Omental fat pad (tissue), 3 donors: ENCODE measurements at regions not wholly inside any gene's neighbourhood (a gene's known extent, or its start where the extent isn't known, plus 50 kb on each side); places are given as distances from the start of the nearest gene placed in this dataset.

Experiments used
- ATAC-seq: fragments of 150-250 bp; one replicate; pipeline ENCODE4 v1.9.1; 2016; ENCODE audit warnings: mild to moderate bottlenecking, moderate library complexity; ENCODE audit not compliant: low FRiP score
- DNase-seq: peaks from one replicate; pipeline ENCODE4 v3.0.0-alpha.2; 2019; ENCODE audit warnings: low spot score
- TF ChIP-seq, protein P1 (sequence below), 3 donors: fragments of 450-650 bp; IDR thresholded peaks; one replicate each; pipeline ENCODE4 v1.5.1; 2016 to 2017; ENCODE audit warnings: antibody characterized with exemption in 3 of 3, mild to moderate bottlenecking in 3 of 3, moderate library complexity in 2 of 3

GRCh38 chr4:136457577-136457976 lies 1074.7 kb downstream of the PCDH18 start:
- DNase-seq (no peak), ATAC-seq (no peak)
- TF ChIP-seq, protein P1, sequence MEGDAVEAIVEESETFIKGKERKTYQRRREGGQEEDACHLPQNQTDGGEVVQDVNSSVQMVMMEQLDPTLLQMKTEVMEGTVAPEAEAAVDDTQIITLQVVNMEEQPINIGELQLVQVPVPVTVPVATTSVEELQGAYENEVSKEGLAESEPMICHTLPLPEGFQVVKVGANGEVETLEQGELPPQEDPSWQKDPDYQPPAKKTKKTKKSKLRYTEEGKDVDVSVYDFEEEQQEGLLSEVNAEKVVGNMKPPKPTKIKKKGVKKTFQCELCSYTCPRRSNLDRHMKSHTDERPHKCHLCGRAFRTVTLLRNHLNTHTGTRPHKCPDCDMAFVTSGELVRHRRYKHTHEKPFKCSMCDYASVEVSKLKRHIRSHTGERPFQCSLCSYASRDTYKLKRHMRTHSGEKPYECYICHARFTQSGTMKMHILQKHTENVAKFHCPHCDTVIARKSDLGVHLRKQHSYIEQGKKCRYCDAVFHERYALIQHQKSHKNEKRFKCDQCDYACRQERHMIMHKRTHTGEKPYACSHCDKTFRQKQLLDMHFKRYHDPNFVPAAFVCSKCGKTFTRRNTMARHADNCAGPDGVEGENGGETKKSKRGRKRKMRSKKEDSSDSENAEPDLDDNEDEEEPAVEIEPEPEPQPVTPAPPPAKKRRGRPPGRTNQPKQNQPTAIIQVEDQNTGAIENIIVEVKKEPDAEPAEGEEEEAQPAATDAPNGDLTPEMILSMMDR (IDR thresholded peaks at IDR 0.05), result no peak

- DNase-seq, result no peak
- no peak for ATAC-seq
- TF ChIP-seq, protein P1 (IDR thresholded peaks at IDR 0.05), result no peak
Measured at GRCh38 chr4:136457004-136457403, 1075.3 kb downstream of the PCDH18 start.

GRCh38 chr4:136443006-136443405 lies 1089.3 kb downstream of the PCDH18 start:
- TF ChIP-seq, protein P1 (IDR thresholded peaks at IDR 0.05), result no peak
- ATAC-seq (no peak), DNase-seq (no peak)

- TF ChIP-seq, protein P1 (IDR thresholded peaks at IDR 0.05), result no peak
- no peak for ATAC-seq
- DNase-seq, result no peak
Measured at GRCh38 chr4:136442447-136442846, 1089.8 kb downstream of the PCDH18 start.

DNA sequence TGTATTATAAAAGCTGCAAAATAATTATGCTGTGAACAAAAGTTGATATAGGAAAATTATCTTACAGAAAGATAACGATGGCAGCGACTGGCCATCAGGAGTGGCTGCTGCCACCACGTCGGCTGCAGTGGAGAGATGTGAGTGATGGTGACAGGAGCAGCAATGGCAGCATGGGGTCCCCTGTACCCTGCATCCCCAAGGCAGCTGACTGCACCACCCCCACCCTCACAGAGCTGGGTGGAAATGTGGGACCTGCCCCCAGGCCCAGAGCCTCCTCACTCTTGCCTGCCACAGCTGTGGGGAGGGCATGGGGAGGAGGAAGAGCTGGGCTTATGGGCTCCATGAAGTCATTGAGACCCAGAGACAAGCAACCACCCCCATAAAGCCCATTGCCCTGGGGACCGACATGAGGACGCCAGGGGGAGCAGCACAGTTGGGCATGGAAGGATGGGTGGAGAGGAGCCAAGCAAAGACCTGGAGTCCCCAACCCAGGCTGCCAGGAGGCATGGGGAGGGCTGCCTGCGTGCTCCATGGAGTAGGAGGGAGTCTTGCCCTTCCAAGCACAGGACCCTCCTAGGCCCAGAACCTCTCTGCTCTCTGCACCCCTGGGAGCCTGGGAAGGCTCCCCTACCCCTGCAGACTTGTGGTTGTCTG lies 1090.5 kb downstream of the PCDH18 start:
- DNase-seq, result no peak
- TF ChIP-seq, protein P1 (IDR thresholded peaks at IDR 0.05), result no peak
- no peak for ATAC-seq

GRCh38 chr4:136438645-136439044 lies 1093.6 kb downstream of the PCDH18 start:
- TF ChIP-seq, protein P1 (IDR thresholded peaks at IDR 0.05), result no peak
- ATAC-seq, result no peak
- no peak for DNase-seq

- DNase-seq (no peak), ATAC-seq (no peak)
- TF ChIP-seq, protein P1 (IDR thresholded peaks at IDR 0.05), result no peak
Measured at GRCh38 chr4:136424052-136424451, 1108.2 kb downstream of the PCDH18 start.
